ENCODE measurements at regions not wholly inside any gene's neighbourhood (a gene's known extent, or its start where the extent isn't known, plus 50 kb on each side); places are given as distances from the start of the nearest gene placed in this dataset.

GRCh38 chr15:62343397-62343796 is 178.3 kb upstream of the C2CD4B start:
- TF ChIP-seq MAX (IDR thresholded peaks at IDR 0.05) (no peak), RAD21 (IDR thresholded peaks at IDR 0.05) (no peak), CTCF (IDR thresholded peaks at IDR 0.05; ENCODE audit: low read depth, low read length, missing input control) (no peak)

Data from liver (tissue), 3 donors.